CD14-positive monocyte (primary cell): ENCODE measurements at regions not wholly inside any gene's neighbourhood (a gene's known extent, or its start where the extent isn't known, plus 50 kb on each side); places are given as distances from the start of the nearest gene placed in this dataset.

ENCODE experiments used
- DNase-seq, 3 donors: peaks; one replicate each; pipeline ENCODE4 v3.0.0-alpha.2; 2011 to 2022
- H2AFZ ChIP-seq: 2 replicates; pipeline ENCODE4 v1.6.0; 2012; ENCODE audit warnings: mild to moderate bottlenecking, low read depth, low read length, inconsistent platforms; ENCODE audit not compliant: insufficient read depth, poor library complexity, severe bottlenecking
- H3K27ac ChIP-seq, 2 donors: 1 replicate in 1 of 2; 2 replicates in 1 of 2; pipeline ENCODE4 v1.5.1; 2012 to 2013; ENCODE audit warnings: low read length in 2 of 2, control low read depth in 1 of 2, inconsistent platforms in 1 of 2, low read depth in 1 of 2, mild to moderate bottlenecking in 1 of 2
- H3K27me3 ChIP-seq, 2 donors: one replicate each; pipeline versions ENCODE4 v1.6.0 to v1.6.1; 2011 to 2013; ENCODE audit warnings: low read length in 2 of 2; ENCODE audit not compliant: control insufficient read depth in 2 of 2, insufficient read depth in 2 of 2
- H3K36me3 ChIP-seq, 2 donors: replicated peaks in 1 of 2; 1 replicate in 1 of 2; 2 replicates in 1 of 2; pipeline versions ENCODE4 v1.5.1 to v1.6.1; 2012 to 2013; ENCODE audit warnings: low read length in 2 of 2, control low read depth in 1 of 2, inconsistent platforms in 1 of 2, mild to moderate bottlenecking in 1 of 2; ENCODE audit not compliant: insufficient read depth in 2 of 2, control insufficient read depth in 1 of 2
- H3K4me1 ChIP-seq, 2 donors: 1 replicate in 1 of 2; 2 replicates in 1 of 2; pipeline versions ENCODE4 v1.5.1 to v1.6.1; 2012 to 2013; ENCODE audit warnings: low read length in 2 of 2, control low read depth in 1 of 2, inconsistent platforms in 1 of 2, mild to moderate bottlenecking in 1 of 2, moderate library complexity in 1 of 2; ENCODE audit not compliant: insufficient read depth in 2 of 2, control insufficient read depth in 1 of 2
- H3K4me2 ChIP-seq: replicated peaks from 2 replicates; pipeline ENCODE3; 2012; ENCODE audit warnings: low read length, moderate library complexity, mild to moderate bottlenecking; ENCODE audit not compliant: poor library complexity, severe bottlenecking; ENCODE audit errors: extremely low read depth
- H3K4me3 ChIP-seq, 3 experiments: fragments of 200-600 bp in 1 of 3; sonication (generic) in 1 of 3; replicated peaks in 1 of 3; 1 replicate in 2 of 3; 2 replicates in 1 of 3; pipeline ENCODE4 v1.5.1; 2011 to 2013; ENCODE audit warnings: low read length in 3 of 3, mild to moderate bottlenecking in 3 of 3, control low read depth in 2 of 3, low read depth in 2 of 3, inconsistent platforms in 1 of 3, moderate library complexity in 1 of 3
- H3K79me2 ChIP-seq: 2 replicates; pipeline ENCODE4 v1.6.0; 2012; ENCODE audit warnings: mild to moderate bottlenecking, control low read depth, inconsistent platforms, low read length, moderate library complexity; ENCODE audit not compliant: insufficient read depth
- H3K9ac ChIP-seq: 2 replicates; pipeline ENCODE4 v1.6.0; 2017; ENCODE audit warnings: low read length, mild to moderate bottlenecking; ENCODE audit not compliant: insufficient read depth, poor library complexity, severe bottlenecking
- H3K9me3 ChIP-seq, 2 donors: replicated peaks in 1 of 2; 1 replicate in 1 of 2; 2 replicates in 1 of 2; pipeline versions ENCODE4 v1.5.1 to v1.6.1; 2012 to 2013; ENCODE audit warnings: low read length in 2 of 2, control low read depth in 1 of 2; ENCODE audit not compliant: control insufficient read depth in 1 of 2, insufficient read depth in 1 of 2
- H4K20me1 ChIP-seq: 2 replicates; pipeline ENCODE4 v1.6.0; 2012; ENCODE audit warnings: mild to moderate bottlenecking, low read length, control low read depth, moderate library complexity; ENCODE audit not compliant: insufficient read depth
- H3K27ac Mint-ChIP-seq, 7 donors: one replicate each; pipeline ENCODE4 v1.8.0; 2020; ENCODE audit warnings: mild to moderate bottlenecking in 7 of 7, mixed read lengths in 7 of 7, moderate library complexity in 6 of 7, inconsistent platforms in 2 of 7
- H3K27me3 Mint-ChIP-seq, 3 donors: one replicate each; pipeline ENCODE4 v1.8.0; 2021 to 2022; ENCODE audit warnings: low read depth in 3 of 3, mild to moderate bottlenecking in 3 of 3, mixed read lengths in 3 of 3, moderate library complexity in 3 of 3, inconsistent platforms in 1 of 3
- H3K36me3 Mint-ChIP-seq, 2 donors: one replicate each; pipeline ENCODE4 v1.8.0; 2020; ENCODE audit warnings: mixed read lengths in 2 of 2, inconsistent platforms in 1 of 2, mild to moderate bottlenecking in 1 of 2
- H3K4me1 Mint-ChIP-seq: one replicate; pipeline ENCODE4 v1.8.0; 2020; ENCODE audit warnings: mild to moderate bottlenecking, mixed read lengths
- H3K4me3 Mint-ChIP-seq, 2 donors: one replicate each; pipeline ENCODE4 v1.8.0; 2020; ENCODE audit warnings: mild to moderate bottlenecking in 2 of 2, mixed read lengths in 2 of 2, moderate library complexity in 1 of 2
- H3K9me3 Mint-ChIP-seq, 7 donors: one replicate each; pipeline ENCODE4 v1.8.0; 2020 to 2022; ENCODE audit warnings: mixed read lengths in 7 of 7, mild to moderate bottlenecking in 6 of 7, moderate library complexity in 6 of 7, inconsistent platforms in 2 of 7
- CTCF ChIP-seq: fragments of 200-600 bp; IDR thresholded peaks from one replicate; pipeline ENCODE4 v1.8.0; 2022; ENCODE audit warnings: antibody characterized with exemption, mild to moderate bottlenecking
- WGBS: methylation state at CpG from one replicate; pipeline ENCODE4 v1.1.5; 2013; ENCODE audit warnings: missing lambda C conversion rate; ENCODE audit not compliant: insufficient coverage; 5-methylcytosine and 5-hydroxymethylcytosine counted together
- intact Hi-C, 2 donors: fragments of 100-400 bp; cut with micrococcal nuclease; formaldehyde crosslinking; loops; one replicate each; pipeline versions ENCODE4 v1.15.0 to v1.15.1; 2023

DNA sequence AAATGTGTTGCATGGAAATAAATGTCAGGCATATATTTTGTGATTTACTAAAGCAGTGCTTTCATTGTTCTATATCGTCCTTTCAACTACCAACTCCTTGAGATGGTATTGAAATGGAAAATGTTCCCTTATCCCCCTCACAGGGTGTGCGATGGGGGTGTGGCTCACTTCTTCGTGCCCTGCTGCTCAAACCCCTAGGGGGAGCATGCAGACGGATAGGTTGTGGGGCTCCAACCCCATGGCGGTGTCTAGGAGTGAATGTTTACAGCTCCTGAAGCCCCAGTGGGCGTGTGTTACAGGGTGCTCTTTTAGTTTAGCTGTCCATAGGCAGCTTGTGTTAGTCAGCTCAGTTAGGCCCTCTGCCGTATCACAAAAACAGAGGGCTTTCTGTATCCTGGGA lies 287.7 kb upstream of the EMCN start:
- H3K36me3 ChIP-seq: no peaks in the 10 kb centered on the region
- no peak for TF ChIP-seq CTCF

GRCh38 chr4:100804576-100805360 lies 286.9 kb upstream of the EMCN start:
- H3K27me3 Mint-ChIP-seq: no peaks in the 10 kb centered on the region
- H3K9me3 Mint-ChIP-seq: peaks cover 0 to 5% (median 2%) of the 10 kb centered on the region in 7 donors
- no peak for DNase-seq
- Histone ChIP-seq H3K9me3 (peaks cover 0 to 4% of the 10 kb centered on the region in 2 donors), H3K4me2 (no peak overlapping the region), H3K4me3 (no peak overlapping the region), H3K27me3 (no peaks in the 10 kb centered on the region), H2AFZ (no peak overlapping the region), H3K27ac (no peak overlapping the region), H3K9ac (no peak overlapping the region), H3K4me1 (no peaks in the 10 kb centered on the region), H4K20me1 (no peaks in the 10 kb centered on the region), H3K36me3 (no peaks in the 10 kb centered on the region), H3K79me2 (no peaks in the 10 kb centered on the region)
- no peaks in the 10 kb centered on the region for H3K36me3 Mint-ChIP-seq
- no peaks in the 10 kb centered on the region for H3K4me1 Mint-ChIP-seq
- WGBS: 100% methylated on average over 1 of the region's 6 CpGs
- H3K4me3 Mint-ChIP-seq: no peak overlapping the region
- H3K27ac Mint-ChIP-seq: no peak overlapping the region
- intact Hi-C loops: no loop called here
- no peak for TF ChIP-seq CTCF

More for the DNA sequence above, 287.7 kb upstream of the EMCN start:
- Histone ChIP-seq H3K27ac (no peak overlapping the region), H3K4me2 (no peak overlapping the region), H3K27me3 (no peaks in the 10 kb centered on the region), H4K20me1 (no peaks in the 10 kb centered on the region), H3K79me2 (no peaks in the 10 kb centered on the region), H3K9me3 (peaks cover 0 to 4% of the 10 kb centered on the region in 2 donors), H2AFZ (no peak overlapping the region), H3K4me1 (no peaks in the 10 kb centered on the region), H3K9ac (no peak overlapping the region), H3K4me3 (no peak overlapping the region)
- Mint-ChIP-seq H3K4me3 (no peak overlapping the region), H3K9me3 (peaks cover 0 to 6% (median 2%) of the 10 kb centered on the region in 7 donors), H3K36me3 (no peaks in the 10 kb centered on the region), H3K4me1 (no peaks in the 10 kb centered on the region), H3K27me3 (no peaks in the 10 kb centered on the region), H3K27ac (no peak overlapping the region)
- no peak for DNase-seq
- 100% methylated on average over 2 of the region's 7 CpGs for WGBS
- intact Hi-C loops: no loop called here
